ENCODE measurements at regions not wholly inside any gene's neighbourhood (a gene's known extent, or its start where the extent isn't known, plus 50 kb on each side); places are given as distances from the start of the nearest gene placed in this dataset.

DNA sequence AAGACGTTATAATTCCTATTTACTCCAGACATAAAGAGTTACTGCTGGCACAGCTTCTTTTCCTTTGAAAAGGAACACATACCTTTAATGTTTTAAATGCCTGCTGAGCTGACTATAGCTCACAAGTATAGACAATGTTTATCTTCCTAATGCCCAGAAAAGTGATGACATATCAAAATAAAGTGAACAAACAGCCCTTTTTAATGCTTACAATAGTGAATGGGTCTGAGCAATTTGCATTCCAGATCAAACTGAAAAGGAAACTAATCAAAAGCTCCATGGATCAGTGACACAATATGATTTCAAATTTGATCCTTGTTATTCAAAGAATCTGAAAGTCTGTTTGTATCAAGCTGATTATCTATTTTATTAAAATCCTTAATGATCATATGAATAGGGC, 233.6 kb upstream of the SEMA3E start:
- H3K27ac Mint-ChIP-seq, result no peak overlapping the region
- H3K36me3 Mint-ChIP-seq, result no peaks in the 10 kb centered on the region
- H3K9me3 ChIP-seq, result no peaks in the 10 kb centered on the region
- H3K4me3 Mint-ChIP-seq, result no peak overlapping the region
- 86% methylated on average over 1 of the region's 1 CpG for WGBS (ENCODE audit: insufficient coverage)
- H3K27me3 Mint-ChIP-seq, result no peaks in the 10 kb centered on the region
- no peak overlapping the region for H3K4me3 ChIP-seq (ENCODE audit: control insufficient read depth in 1 of 2, extremely low read depth in 1 of 2, low read length in 1 of 2)
- CTCF ChIA-PET, result no interaction called here
- H3K9me3 Mint-ChIP-seq, result peaks cover 0 to 3% (median 0%) of the 10 kb centered on the region in 3 donors
- no peaks in the 10 kb centered on the region for H3K36me3 ChIP-seq (ENCODE audit: control insufficient read depth in 2 of 2, extremely low read depth in 1 of 2, insufficient read depth in 1 of 2, low read length in 1 of 2)
- H3K27me3 ChIP-seq (replicated peaks in 1 of 2; ENCODE audit: control insufficient read depth in 2 of 2, extremely low read depth in 1 of 2, insufficient read depth in 2 of 2, low read length in 1 of 2), result no peaks in the 10 kb centered on the region
- no peak for DNase-seq
- H3K4me1 Mint-ChIP-seq, result no peaks in the 10 kb centered on the region
- no peaks in the 10 kb centered on the region for H3K4me1 ChIP-seq (ENCODE audit: control insufficient read depth in 1 of 2, extremely low read depth in 1 of 2, insufficient read depth in 2 of 2, low read length in 2 of 2)
- POLR2A ChIA-PET, result no interaction called here
- no peak for ATAC-seq (replicated peaks in 1 of 4)
- H3K27ac ChIP-seq (ENCODE audit: low read length), result no peak overlapping the region

DNA sequence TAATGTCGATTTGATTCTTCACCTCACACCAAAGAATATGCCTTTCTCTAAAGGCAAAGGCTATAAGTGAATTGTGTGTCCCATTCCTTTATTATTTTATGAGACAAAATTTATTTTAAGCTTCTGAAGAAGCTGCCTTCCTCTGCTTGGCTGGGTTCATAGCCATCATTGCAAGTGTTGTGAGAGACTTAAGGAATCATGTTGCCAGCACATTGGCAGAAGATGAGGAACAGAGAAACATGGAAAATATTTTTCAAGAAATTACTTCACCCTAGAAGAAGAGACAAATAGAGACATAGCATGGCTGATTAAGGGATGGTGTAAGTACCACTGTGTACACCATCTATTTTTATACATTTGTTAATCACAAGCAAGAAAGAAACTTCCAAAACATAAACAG, 230.1 kb upstream of the SEMA3E start:
- no peak overlapping the region for H3K4me3 Mint-ChIP-seq
- Histone ChIP-seq H3K4me3 (ENCODE audit: control insufficient read depth in 1 of 2, extremely low read depth in 1 of 2, low read length in 1 of 2) (no peak overlapping the region), H3K9me3 (no peaks in the 10 kb centered on the region), H3K27ac (ENCODE audit: low read length) (no peak overlapping the region), H3K4me1 (ENCODE audit: control insufficient read depth in 1 of 2, extremely low read depth in 1 of 2, insufficient read depth in 2 of 2, low read length in 2 of 2) (no peaks in the 10 kb centered on the region), H3K36me3 (ENCODE audit: control insufficient read depth in 2 of 2, extremely low read depth in 1 of 2, insufficient read depth in 1 of 2, low read length in 1 of 2) (no peaks in the 10 kb centered on the region), H3K27me3 (replicated peaks in 1 of 2; ENCODE audit: control insufficient read depth in 2 of 2, extremely low read depth in 1 of 2, insufficient read depth in 2 of 2, low read length in 1 of 2) (no peaks in the 10 kb centered on the region)
- no peaks in the 10 kb centered on the region for H3K4me1 Mint-ChIP-seq
- ATAC-seq (replicated peaks in 1 of 4), result no peak
- ChIA-PET CTCF (no interaction called here), POLR2A (interaction anchor here in 1 of 2 donors (0.6 kb wide), 1 partner anchor 1106 kb away, joined by 4 read pairs; no protein-coding TSS in a partner anchor)
- WGBS (ENCODE audit: insufficient coverage), result no CpG with 5 or more reads among the region's 1 CpG
- no peaks in the 10 kb centered on the region for H3K36me3 Mint-ChIP-seq
- H3K27ac Mint-ChIP-seq, result no peak overlapping the region
- H3K27me3 Mint-ChIP-seq, result no peaks in the 10 kb centered on the region
- H3K9me3 Mint-ChIP-seq, result peaks cover 0 to 3% (median 0%) of the 10 kb centered on the region in 3 donors
- DNase-seq, result no peak

DNA sequence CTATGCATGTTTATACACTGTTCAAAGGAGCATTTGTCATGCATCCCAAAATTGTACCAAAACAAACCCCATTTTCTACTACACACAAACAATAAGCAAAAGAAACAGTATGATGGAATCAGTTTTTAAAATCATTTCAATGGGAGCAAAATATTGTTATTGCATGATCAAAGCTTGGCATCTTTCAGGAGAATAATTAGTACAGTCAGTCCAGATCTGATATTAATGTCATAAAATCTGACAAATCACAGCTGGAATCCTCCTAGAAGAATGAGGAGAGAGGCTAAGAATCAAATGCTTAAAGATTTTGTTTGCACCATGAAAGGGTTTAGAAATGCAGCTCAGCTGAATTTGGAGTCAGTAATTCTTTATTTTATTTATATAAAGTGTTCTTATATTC, 229.7 kb upstream of the SEMA3E start:
- Histone ChIP-seq H3K36me3 (ENCODE audit: control insufficient read depth in 2 of 2, extremely low read depth in 1 of 2, insufficient read depth in 1 of 2, low read length in 1 of 2) (no peaks in the 10 kb centered on the region), H3K4me3 (ENCODE audit: control insufficient read depth in 1 of 2, extremely low read depth in 1 of 2, low read length in 1 of 2) (no peak overlapping the region), H3K9me3 (no peaks in the 10 kb centered on the region), H3K4me1 (ENCODE audit: control insufficient read depth in 1 of 2, extremely low read depth in 1 of 2, insufficient read depth in 2 of 2, low read length in 2 of 2) (no peaks in the 10 kb centered on the region), H3K27me3 (replicated peaks in 1 of 2; ENCODE audit: control insufficient read depth in 2 of 2, extremely low read depth in 1 of 2, insufficient read depth in 2 of 2, low read length in 1 of 2) (no peaks in the 10 kb centered on the region), H3K27ac (ENCODE audit: low read length) (no peak overlapping the region)
- no peak for DNase-seq
- POLR2A ChIA-PET, result no interaction called here
- Mint-ChIP-seq H3K36me3 (no peaks in the 10 kb centered on the region), H3K9me3 (peaks cover 0 to 3% (median 0%) of the 10 kb centered on the region in 3 donors), H3K27ac (no peak overlapping the region), H3K4me3 (no peak overlapping the region), H3K4me1 (no peaks in the 10 kb centered on the region), H3K27me3 (no peaks in the 10 kb centered on the region)
- ATAC-seq (replicated peaks in 1 of 4), result no peak
- CTCF ChIA-PET, result no interaction called here

DNA sequence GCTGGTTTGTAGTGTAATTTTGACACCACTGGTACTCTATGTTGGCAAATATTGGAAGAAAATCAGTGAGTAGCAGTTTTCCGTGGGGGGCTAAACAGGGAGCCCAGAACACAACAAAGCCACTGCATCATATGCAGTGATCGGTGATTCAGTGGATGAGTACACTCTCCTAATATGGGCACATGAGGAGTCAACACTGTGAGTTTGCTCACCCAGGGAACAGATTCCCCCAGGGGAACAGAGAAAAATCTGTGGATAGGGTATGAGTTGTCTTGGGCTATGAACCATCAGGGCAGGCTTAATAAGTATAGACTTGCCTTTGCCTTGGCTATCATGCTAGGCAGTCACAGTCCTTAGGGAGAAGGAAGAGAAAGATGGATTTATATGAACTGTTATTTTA, 227.7 kb upstream of the SEMA3E start:
- Histone ChIP-seq H3K36me3 (ENCODE audit: control insufficient read depth in 2 of 2, extremely low read depth in 1 of 2, insufficient read depth in 1 of 2, low read length in 1 of 2) (no peaks in the 10 kb centered on the region), H3K27me3 (replicated peaks in 1 of 2; ENCODE audit: control insufficient read depth in 2 of 2, extremely low read depth in 1 of 2, insufficient read depth in 2 of 2, low read length in 1 of 2) (no peaks in the 10 kb centered on the region), H3K27ac (ENCODE audit: low read length) (no peak overlapping the region), H3K9me3 (no peaks in the 10 kb centered on the region), H3K4me1 (ENCODE audit: control insufficient read depth in 1 of 2, extremely low read depth in 1 of 2, insufficient read depth in 2 of 2, low read length in 2 of 2) (no peaks in the 10 kb centered on the region), H3K4me3 (ENCODE audit: control insufficient read depth in 1 of 2, extremely low read depth in 1 of 2, low read length in 1 of 2) (no peak overlapping the region)
- ATAC-seq (replicated peaks in 1 of 4) (no peak), DNase-seq (no peak)
- Mint-ChIP-seq H3K27ac (no peak overlapping the region), H3K27me3 (no peaks in the 10 kb centered on the region), H3K4me1 (no peaks in the 10 kb centered on the region), H3K9me3 (no peaks in the 10 kb centered on the region), H3K36me3 (no peaks in the 10 kb centered on the region), H3K4me3 (no peak overlapping the region)
- CTCF ChIA-PET, result no interaction called here
- POLR2A ChIA-PET, result no interaction called here
- WGBS (ENCODE audit: insufficient coverage), result no CpG with 5 or more reads among the region's 2 CpGs

DNA sequence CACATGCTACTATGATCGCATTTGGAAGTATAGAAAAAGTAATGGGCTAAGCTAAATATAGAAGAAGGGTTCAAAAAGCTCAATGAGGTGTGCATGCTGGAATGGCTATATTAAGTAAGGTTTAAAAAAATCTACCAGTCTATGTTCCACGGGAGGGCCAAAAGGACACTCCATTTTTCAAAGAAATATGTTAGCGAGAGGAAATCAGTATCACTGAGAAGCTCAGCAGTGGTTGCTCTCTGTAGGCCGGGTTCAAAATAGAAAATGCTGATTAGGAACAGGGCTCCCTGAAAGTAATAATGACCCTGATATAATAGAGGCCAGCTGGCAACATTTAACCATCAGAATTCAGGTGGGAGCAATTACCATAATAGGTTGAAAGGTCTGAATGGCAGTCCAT, 224.5 kb upstream of the SEMA3E start:
- ChIA-PET CTCF (no interaction called here), POLR2A (no interaction called here)
- H3K4me3 ChIP-seq (ENCODE audit: control insufficient read depth in 1 of 2, extremely low read depth in 1 of 2, low read length in 1 of 2), result no peak overlapping the region
- 100% methylated on average over 1 of the region's 4 CpGs for WGBS (ENCODE audit: insufficient coverage)
- ATAC-seq (replicated peaks in 1 of 4) (no peak), DNase-seq (no peak)
- H3K27me3 ChIP-seq (replicated peaks in 1 of 2; ENCODE audit: control insufficient read depth in 2 of 2, extremely low read depth in 1 of 2, insufficient read depth in 2 of 2, low read length in 1 of 2), result no peaks in the 10 kb centered on the region
- H3K9me3 Mint-ChIP-seq, result no peaks in the 10 kb centered on the region
- no peak overlapping the region for H3K27ac Mint-ChIP-seq
- no peaks in the 10 kb centered on the region for H3K4me1 ChIP-seq (ENCODE audit: control insufficient read depth in 1 of 2, extremely low read depth in 1 of 2, insufficient read depth in 2 of 2, low read length in 2 of 2)
- no peak overlapping the region for H3K27ac ChIP-seq (ENCODE audit: low read length)
- no peaks in the 10 kb centered on the region for H3K36me3 Mint-ChIP-seq
- H3K36me3 ChIP-seq (ENCODE audit: control insufficient read depth in 2 of 2, extremely low read depth in 1 of 2, insufficient read depth in 1 of 2, low read length in 1 of 2), result no peaks in the 10 kb centered on the region
- H3K4me3 Mint-ChIP-seq, result no peak overlapping the region
- H3K27me3 Mint-ChIP-seq, result no peaks in the 10 kb centered on the region
- no peaks in the 10 kb centered on the region for H3K4me1 Mint-ChIP-seq
- no peaks in the 10 kb centered on the region for H3K9me3 ChIP-seq

DNA sequence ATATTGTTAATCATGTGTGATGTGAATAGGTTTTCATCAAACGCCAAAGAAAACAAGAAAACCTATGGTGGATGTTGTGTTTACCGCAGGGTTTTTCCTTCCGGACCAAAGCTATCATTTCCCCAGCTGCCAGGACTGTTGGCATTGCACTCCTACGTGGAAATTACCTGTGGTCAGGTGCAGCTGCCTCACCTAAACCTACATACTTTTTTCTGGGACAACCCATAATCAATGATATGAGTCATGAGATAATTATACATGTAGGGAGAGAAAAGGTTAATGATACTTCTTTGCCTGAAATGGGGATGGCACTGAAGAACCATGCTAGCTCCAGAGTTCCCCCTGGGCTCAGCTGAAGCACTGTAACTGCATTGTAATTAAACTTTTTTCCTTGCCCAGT, 223.6 kb upstream of the SEMA3E start:
- no CpG with 5 or more reads among the region's 4 CpGs for WGBS (ENCODE audit: insufficient coverage)
- ATAC-seq (replicated peaks in 1 of 4) (no peak), DNase-seq (no peak)
- H3K27ac ChIP-seq (ENCODE audit: low read length), result no peak overlapping the region
- H3K27me3 ChIP-seq (replicated peaks in 1 of 2; ENCODE audit: control insufficient read depth in 2 of 2, extremely low read depth in 1 of 2, insufficient read depth in 2 of 2, low read length in 1 of 2), result no peaks in the 10 kb centered on the region
- H3K27me3 Mint-ChIP-seq, result no peaks in the 10 kb centered on the region
- no peak overlapping the region for H3K4me3 ChIP-seq (ENCODE audit: control insufficient read depth in 1 of 2, extremely low read depth in 1 of 2, low read length in 1 of 2)
- H3K9me3 ChIP-seq, result no peaks in the 10 kb centered on the region
- no peaks in the 10 kb centered on the region for H3K4me1 ChIP-seq (ENCODE audit: control insufficient read depth in 1 of 2, extremely low read depth in 1 of 2, insufficient read depth in 2 of 2, low read length in 2 of 2)
- H3K27ac Mint-ChIP-seq, result no peak overlapping the region
- H3K36me3 ChIP-seq (ENCODE audit: control insufficient read depth in 2 of 2, extremely low read depth in 1 of 2, insufficient read depth in 1 of 2, low read length in 1 of 2), result no peaks in the 10 kb centered on the region
- H3K4me3 Mint-ChIP-seq, result no peak overlapping the region
- no peaks in the 10 kb centered on the region for H3K9me3 Mint-ChIP-seq
- H3K4me1 Mint-ChIP-seq, result no peaks in the 10 kb centered on the region
- ChIA-PET POLR2A (no interaction called here), CTCF (no interaction called here)
- H3K36me3 Mint-ChIP-seq, result no peaks in the 10 kb centered on the region

DNA sequence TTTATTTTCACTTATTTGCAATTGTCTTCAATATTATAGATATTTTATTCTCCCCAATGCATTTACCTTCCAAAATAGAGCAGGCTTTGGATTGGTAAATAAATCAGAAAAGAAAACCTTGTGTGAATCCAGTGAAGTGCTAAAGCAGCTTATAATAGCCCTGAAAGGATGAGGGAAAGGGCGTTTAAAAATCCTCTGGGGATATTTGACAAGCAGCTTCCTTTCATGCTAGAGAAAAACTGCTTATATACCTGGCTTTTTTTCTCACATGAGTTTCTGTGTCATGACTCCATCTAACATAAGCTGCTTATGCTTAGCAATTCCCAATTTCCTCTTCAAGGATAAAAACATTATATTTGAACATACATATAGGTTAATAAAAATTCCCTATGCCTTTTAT, 221.6 kb upstream of the SEMA3E start:
- WGBS (ENCODE audit: insufficient coverage), result no CpG with 5 or more reads among the region's 1 CpG
- Histone ChIP-seq H3K27me3 (replicated peaks in 1 of 2; ENCODE audit: control insufficient read depth in 2 of 2, extremely low read depth in 1 of 2, insufficient read depth in 2 of 2, low read length in 1 of 2) (no peaks in the 10 kb centered on the region), H3K36me3 (ENCODE audit: control insufficient read depth in 2 of 2, extremely low read depth in 1 of 2, insufficient read depth in 1 of 2, low read length in 1 of 2) (no peaks in the 10 kb centered on the region), H3K27ac (ENCODE audit: low read length) (no peak overlapping the region), H3K4me3 (ENCODE audit: control insufficient read depth in 1 of 2, extremely low read depth in 1 of 2, low read length in 1 of 2) (no peak overlapping the region), H3K4me1 (ENCODE audit: control insufficient read depth in 1 of 2, extremely low read depth in 1 of 2, insufficient read depth in 2 of 2, low read length in 2 of 2) (no peaks in the 10 kb centered on the region), H3K9me3 (no peaks in the 10 kb centered on the region)
- H3K36me3 Mint-ChIP-seq, result no peaks in the 10 kb centered on the region
- ChIA-PET POLR2A (interaction anchor here (0.6 kb wide), 2 partner anchors 11 to 19 kb away, joined by 3 to 4 read pairs; no protein-coding TSS in a partner anchor), CTCF (no interaction called here)
- no peaks in the 10 kb centered on the region for H3K4me1 Mint-ChIP-seq
- H3K27ac Mint-ChIP-seq, result no peak overlapping the region
- no peaks in the 10 kb centered on the region for H3K27me3 Mint-ChIP-seq
- no peak overlapping the region for H3K4me3 Mint-ChIP-seq
- no peaks in the 10 kb centered on the region for H3K9me3 Mint-ChIP-seq
- DNase-seq (no peak), ATAC-seq (replicated peaks in 1 of 4) (no peak)
